Hematopoietic multipotent progenitor cell treated with erythropoietin and hydrocortisone succinate and interleukin-3 and kit ligand, for 15 days (in vitro differentiated cells): ENCODE measurements at regions not wholly inside any gene's neighbourhood (a gene's known extent, or its start where the extent isn't known, plus 50 kb on each side); places are given as distances from the start of the nearest gene placed in this dataset.
A peak's percentile ranks its signal among the peaks of the same experiment; 100 is the strongest.
"Not testable (repeated sequence)": the region's sequence is repeated elsewhere in the genome, so short reads cannot be mapped to it uniquely, and the experiment has no call there.

ENCODE experiments used
- DNase-seq: peaks from one replicate; pipeline ENCODE4 v3.0.0-alpha.2; 2015; ENCODE audit warnings: low spot score

DNA sequence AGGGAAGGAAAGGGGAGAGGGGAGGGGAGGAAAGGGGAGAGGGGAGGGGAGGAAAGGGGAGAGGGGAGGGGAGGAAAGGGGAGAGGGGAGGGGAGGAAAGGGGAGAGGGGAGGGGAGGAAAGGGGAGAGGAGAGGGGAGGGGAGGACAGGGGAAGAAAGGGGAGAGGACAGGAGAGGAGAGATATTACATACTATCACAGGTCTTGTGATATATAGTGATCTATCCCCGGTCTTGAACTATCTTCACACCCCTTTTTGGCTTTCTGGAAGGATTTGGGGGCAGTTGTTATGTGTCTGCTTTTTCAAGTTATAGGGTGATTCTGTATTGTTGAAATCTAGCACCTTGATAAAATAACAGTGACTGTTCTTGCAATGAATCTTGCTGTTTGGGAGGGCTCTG, 92.1 kb upstream of the ID2 start:
- DNase-seq = no peak

DNA sequence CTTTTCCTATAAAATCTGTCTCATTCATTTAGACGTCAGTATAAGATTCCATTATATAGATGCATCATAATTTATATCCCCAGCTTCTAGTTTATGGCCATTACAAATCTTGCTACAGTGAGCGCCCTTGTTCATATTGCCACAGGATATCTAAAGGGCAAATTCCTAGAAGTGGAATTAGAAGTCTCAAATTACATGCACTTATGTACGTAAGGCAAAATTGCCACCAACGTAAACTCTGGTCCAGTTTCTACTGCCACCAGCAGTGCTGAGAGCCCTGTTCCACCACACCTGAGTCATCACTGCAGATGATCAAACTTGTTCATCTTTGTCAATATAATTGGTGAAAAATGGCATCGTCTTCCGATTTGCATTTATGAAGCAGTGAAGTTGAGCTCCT, 90.9 kb upstream of the ID2 start:
- DNase-seq = no peak

DNA sequence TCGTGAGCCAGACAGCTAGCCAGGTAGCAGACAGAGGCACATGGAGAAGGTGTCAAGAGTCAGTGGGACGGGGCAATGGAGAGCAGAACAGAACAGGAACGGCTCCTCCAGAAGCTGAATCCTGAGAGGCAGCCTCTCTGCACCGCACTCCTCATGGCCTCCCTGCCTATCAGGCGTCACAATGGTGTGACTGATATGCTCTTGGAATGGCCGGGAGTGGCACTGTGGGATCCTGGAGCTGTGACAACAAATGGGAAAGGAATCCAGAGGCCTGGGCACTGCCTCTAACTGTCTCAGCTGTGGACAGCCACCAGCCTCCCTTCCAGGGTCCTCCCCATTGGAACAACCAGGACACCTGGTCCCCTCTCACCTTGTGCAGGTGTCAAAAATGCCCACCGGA, 89.1 kb upstream of the ID2 start:
- no peak for DNase-seq

DNA sequence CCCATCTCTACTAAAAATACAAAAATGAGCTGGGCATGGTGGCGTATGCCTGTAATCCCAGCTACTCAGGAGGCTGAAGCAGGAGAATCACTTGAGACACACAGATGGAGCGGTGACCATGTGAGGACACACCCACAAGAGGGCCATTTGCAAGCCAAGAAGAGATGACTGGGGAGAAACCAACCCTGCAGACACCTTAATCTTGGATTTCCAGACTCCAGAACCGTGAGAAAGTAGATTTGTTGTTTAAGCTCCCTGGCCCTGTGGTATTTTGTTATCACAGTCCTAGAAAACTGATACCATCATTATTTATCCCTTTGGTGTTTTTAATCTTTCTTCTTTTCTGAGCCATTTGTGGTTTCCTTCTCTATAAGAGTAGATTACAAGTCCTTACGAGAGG, 88.6 kb upstream of the ID2 start:
- peak; percentile 75 for DNase-seq

DNA sequence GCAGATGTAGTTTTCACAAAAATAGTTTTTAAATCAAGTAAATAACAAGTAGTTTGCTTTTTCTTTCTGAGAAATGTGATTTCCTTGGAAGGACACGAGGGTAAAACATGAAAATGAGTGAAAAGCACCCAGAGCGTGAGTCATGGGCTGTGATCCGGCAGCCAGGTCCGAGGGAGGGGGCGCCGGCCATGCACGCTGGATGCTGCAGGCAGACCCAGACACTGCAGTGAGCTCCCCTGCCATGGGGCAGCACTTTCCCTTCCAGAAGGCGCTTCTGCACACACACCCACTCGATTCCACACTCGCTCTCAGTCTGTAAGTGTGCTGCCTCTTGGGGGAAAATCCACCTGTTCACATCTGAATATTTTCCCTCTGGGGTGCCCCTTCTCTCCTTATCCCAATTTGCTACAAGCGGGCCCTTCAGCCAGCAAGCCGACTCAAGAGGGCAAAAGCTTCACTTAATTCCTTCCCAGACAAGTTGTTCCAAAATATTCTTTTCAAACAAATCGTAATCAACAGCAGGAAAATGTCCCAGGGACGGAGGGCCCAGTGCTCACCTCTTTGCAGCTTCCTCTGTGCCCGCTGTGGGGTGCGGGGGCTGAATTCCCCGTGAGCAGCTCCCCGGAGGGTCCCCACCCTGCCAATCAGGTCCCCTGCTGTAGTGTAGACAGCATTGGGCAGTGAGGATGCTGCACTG, 87.0 kb upstream of the ID2 start:
- DNase-seq = no peak

DNA sequence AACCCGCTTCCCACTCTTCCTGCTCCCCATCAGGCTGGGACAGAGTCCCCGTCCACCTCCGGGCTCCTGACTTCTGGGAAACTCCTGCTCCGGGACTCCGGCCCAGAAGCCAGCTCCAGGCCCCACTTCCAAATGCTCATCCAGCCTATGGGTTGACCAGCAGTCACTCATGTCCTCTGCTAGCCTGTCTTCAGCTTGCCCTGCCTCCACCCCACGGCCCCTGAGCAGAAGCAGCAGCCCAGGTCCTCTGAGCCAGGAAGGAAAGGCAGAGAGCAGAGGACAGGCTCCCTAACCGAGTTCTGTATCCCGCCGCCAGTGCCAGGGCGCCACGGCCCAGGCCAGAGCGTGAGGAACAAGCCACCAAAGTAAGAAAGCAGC, 86.4 kb upstream of the ID2 start:
- no peak for DNase-seq

DNA sequence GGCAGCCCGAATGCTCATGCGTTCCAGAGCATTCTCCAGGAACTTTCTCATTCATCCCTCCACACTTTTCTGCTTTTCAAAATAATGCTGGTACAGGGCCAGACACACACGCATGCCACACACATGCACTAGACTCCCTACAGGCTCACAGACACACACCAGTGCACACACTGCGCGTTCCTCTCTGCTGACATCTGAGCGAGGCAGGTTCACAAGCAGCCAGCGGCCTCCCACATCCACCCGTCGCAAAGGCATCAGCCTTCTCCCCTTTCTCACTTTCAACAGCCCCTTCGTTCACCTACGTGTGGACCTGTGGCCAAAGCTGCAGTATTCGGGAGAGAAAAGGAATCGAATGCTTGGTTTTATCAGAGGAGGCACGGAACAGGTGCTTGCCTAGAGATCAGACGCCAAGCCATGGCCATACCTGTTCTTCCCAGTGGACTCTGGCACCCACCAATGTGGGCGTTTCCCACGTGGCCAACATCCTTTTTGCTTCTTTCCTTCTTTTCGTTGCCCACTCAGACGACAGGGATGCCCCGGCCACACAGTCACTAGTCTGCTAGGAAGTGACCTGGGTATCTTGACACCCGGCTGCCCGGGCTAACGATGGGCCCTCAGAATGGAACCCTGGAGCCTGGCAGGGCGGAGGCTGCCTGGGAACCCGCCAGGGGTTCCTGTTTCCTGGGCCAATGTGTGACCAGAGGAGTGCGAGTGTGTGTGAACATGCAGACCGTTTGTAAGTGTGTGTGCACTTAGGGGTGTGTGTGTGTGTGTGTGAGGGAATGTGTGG, 85.8 kb upstream of the ID2 start:
- DNase-seq = no peak

DNA sequence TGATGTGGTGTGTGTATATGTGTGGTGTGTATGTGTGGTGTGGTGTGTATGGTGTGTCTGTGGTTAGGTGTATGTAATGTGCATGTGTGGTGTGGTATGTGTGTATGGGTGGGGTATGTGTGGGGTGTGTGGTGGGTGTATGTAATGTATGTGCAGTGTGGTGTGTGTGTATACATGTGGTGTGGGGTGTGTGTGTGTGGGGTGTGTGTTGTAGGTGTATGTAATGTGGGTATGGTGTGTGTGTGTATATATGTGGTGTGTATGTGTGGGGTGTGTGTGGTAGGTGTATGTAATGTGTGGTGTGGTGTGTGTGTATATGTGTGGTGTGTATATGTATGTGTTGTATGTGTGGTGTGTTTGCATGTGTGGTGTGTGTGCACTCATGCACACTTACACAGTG, 84.8 kb upstream of the ID2 start:
- no peak for DNase-seq

DNA sequence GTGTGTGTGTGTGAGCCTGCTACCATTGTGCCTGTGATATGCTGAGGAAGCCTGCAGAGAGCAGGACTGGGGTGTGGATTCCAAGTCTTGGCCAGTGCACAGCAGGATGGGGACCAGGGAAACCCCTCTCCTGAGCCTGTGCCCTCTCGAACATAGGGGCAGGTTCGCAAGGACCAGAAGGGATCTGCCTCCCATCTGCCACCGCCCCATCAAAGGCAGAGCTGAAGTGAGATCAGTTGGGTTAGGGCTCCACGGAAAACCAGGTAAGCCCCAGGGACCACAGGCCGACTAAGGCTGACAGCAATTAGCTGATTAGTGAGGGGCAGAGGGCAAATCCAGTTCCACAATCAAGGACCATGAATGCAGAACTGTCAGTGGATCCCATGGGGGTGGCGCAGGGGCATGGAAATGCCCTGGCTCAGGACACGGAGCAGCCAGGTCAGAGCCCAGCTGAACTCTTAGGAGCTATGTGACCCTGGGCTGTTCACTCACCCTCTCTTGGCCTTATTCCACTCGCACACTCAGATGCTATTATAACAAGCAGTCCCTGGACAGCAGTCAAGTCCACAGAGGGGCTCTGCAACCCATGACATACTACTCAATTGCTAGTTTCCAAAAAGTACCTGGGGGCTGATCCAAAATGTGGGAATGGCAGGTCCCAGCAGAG, 84.2 kb upstream of the ID2 start:
- no peak for DNase-seq

DNA sequence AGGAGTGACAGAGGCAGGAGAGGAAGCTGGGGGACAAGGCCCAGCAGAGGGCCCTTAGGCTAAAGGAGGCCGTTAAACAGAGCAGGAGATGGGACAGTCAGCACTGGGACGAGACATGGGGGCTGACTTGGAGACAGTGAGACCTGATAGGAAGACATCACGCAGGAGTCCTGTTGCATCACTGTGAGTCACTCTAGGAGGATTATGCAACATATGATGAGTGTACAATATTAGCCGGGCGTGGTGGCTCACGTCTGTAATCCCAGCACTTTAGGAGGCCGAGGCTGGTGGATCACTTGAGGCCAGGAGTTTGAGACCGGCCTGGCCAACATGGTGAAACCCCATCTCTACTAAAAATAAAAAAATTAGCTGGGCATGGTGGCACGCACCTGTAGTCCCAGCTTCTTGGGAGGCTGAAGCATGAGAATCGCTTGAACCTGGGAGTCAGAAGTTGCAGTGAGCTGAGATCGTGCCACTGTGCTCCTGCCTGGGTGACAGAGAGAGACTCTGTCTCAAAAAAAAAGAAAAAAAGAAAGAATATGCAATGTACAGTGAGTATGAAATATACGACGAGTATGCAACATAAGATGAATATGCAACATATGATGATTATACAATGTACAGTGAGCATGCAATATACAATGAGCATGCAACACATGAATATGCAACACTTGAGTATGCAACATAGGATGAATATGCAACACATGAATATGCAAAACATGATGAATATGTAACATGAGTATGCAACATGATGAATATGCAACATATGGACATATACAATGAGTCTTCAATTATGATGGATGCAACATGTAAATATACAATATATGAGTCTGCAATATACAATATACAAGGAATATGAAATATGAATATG, 83.3 kb upstream of the ID2 start:
- peak; percentile 82 for DNase-seq

DNA sequence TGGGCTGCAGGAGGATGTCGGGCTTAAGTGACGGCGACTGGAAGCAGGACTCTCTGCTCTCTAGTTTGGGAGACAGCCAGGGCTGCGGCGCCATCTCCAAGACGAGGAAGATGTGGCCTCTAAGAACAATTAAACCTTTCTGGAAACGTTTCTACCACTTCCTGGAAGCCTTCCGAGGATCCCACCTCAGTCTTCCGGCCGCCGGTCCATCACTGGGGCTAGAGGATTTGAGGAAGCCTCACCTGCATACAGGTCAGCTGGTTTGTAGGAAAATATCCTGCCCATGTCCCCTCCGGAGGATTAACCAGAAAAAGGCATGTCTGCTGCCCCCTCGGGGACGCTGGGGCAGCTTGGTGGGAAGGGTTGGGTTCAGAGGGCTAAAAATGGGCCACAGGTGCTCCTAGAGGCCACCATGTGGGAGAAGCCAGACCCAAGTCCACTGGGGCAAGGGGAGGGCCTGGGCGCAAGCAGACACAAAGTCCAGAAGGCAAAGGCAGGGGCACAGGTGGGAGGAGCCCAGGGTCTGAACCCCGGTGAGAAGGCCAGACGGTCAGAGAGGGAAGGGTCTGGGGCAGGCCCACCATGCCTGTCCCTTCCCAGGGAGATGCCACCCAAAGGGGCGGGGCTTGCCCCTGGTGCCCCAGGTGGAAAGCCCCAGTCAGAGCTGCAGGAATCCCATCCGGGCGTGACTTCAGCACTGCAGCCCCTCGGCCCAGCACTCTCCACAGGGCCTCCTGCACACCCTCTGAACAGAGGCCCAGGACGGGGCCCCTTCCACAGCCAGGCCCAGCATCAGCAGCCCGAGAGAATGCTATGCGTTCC, 82.2 kb upstream of the ID2 start:
- no peak for DNase-seq

DNA sequence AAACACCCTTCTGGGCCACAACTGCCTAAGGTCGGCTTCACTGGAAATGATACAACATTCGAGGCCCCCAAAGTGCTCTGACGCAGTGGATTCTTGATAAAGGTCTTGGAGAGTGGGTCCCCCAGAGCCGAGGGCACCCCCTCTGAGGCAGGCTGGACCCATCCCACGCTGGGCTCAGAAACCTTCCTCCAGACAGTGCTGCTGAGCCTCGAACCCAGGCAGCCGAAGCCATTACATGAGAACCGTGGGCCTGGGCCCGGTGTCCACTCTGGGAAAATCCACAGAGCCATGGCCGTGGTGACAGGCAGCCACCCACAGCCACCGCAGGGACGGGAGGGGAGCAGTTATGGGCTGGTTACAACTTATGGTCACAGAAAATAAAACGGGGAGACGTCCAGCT, 81.4 kb upstream of the ID2 start:
- DNase-seq = no peak

DNA sequence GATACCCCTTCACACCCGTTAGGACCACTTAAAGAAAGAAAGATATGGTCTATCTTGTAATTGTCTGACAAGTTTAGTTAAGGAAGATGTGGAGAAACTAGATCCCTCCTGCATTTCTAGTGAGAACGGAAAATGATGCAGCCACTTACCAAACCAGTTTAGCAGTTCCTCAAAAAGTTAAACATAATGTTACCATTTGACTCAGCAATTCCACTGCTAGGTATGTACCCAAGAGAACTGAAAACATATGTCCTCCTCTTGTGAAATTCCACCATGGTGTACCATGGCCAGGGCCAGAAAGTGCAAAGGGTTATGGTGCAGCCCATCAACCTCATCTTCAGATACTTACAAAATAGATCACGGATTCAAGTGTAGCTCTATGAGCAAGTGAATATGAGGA, 79.0 kb upstream of the ID2 start:
- DNase-seq = no peak

DNA sequence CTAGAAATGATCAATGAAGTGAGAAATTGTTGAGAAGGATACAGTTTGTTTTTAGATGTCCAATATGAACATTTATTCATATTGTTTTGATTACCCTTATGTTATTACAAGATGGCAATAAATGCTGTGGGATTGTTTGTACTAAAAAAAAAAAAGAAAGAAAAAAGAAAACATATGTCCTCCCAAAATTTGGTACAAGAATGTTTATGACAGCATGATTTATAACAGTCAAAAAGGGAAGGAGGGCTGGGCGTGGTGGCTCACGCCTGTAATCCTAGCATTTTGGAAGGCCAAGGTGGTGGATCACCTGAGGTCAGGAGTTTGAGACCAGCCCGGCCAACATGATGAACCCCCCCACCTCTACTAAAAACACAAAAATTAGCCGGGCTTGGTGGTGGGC, 78.5 kb upstream of the ID2 start:
- not testable (repeated sequence) for DNase-seq

DNA sequence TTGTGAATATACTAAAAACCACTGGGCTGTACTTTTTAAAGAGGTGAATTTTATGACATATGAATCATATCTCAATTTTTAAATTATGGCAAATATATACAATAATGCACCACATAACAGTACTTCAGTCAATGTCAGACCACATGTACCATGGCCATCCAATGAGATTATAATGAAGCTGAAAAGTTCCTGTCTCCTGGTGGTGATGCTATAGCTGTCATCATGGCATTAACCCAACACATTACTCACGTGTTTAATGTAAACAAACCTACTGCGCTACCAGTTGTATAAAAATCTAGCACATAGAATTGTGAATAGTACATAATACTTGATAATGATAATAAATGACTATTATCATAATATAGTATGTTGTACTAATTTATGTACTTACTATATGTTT, 77.6 kb upstream of the ID2 start:
- DNase-seq = no peak

DNA sequence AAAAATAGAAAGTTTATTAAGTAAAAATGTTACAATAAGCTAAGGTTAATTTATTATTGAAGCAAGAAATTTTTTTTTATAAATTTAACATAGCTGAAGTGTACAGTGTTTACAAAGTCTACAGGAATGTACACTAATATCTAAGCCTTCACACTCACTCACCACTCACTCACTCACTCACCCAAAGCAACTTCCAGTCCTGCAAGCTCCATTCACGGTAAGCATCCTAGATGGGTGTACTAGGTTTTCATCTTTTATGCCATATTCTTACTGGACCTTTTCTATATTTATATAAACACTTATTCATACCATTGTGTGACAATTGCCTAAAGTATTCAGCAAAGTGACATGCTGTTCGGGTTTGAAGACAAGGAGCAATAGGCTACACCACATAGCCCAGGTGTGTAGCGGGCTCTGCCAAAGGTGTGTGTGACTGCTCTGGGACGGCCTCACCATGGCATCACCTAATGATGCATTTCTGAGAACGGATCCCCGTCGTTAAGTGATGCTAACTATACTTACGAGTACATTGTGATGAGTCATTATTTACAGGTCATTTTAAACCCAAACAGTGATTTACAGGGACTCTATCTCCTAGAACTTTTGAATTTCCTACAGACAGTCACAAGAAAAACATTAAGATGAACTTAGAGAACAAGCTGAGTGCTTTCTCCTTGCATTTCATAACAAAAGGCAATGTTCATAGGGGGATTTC, 76.3 kb upstream of the ID2 start:
- DNase-seq = no peak

DNA sequence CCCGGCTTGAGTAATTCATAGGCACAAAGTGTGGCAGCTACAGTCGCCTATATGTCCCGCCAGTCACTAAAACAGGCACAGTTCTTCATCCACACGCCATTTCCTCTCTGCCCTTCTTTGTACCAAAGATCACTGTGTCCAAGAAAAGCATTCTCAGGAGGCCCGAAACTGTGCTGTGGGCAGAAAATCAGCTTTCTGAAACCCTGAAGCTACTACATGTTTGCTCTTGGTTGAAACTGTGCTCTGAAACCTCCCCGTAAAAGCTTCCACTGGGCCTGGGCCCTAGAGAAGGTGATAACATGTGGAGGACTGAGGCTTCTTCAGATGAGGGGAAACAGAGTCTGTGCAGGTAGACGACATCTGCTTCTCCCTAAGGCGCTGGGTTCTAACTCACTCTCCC, 75.6 kb upstream of the ID2 start:
- DNase-seq = no peak

DNA sequence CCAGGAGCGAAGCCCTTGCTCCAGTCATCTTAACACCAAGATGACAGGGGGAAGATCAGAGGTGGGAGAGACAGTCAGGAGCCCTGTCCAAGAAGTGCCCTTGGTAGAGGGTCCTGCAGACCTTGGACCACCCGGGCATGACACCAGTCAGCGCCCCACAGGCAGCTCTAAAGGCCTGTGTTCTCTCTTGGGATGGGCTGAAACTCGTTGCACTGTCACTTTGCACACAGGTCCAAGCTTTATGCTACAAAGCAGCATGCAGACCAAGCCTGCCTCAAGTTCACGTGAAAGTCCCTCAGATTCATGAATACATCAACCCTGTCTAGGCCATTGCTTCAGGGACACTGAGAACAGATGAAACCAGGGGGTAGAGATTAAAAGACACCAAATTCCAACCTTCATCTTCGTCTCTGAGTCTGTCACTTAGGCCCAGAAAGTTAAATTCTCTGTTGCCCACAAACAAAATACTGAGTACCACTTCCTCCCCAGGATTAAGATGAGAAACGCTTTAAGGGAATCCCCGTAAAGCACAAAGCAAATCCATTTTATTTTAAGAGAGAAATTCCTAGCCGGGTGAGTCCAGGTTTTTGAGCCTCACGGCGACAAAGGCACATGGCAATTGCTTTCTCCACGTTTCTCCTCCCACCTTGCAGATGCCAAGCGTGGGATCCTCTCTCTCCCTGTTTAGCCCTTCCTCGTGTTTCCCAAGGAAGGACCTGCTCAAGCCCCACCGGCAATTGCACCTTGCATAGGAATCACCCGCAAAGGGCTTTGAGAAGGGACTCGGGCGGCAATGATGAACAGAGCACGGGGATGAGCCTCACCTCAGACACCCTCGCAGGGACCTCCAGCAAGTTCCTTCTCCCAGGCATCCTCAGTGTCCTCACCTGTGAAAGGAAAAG, 75.0 kb upstream of the ID2 start:
- no peak for DNase-seq

DNA sequence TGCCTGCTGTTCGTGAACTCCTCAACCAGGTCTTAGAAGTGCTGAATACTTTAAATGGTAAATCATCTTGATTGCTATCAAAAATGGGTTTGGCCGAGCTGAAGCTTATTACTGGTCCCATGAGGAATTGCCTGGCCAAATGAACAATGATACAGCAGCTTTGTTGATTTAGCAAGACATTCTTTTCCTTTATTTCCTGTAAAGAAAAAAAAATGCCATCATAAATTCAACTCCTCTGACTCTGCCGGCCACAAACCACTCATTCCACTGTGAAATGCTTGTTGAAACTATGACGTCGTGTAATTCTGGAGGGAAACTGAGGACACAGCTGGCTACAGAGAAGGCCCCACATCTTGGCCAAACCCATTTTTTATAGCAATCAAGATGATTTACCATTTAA, 74.2 kb upstream of the ID2 start:
- DNase-seq = no peak

DNA sequence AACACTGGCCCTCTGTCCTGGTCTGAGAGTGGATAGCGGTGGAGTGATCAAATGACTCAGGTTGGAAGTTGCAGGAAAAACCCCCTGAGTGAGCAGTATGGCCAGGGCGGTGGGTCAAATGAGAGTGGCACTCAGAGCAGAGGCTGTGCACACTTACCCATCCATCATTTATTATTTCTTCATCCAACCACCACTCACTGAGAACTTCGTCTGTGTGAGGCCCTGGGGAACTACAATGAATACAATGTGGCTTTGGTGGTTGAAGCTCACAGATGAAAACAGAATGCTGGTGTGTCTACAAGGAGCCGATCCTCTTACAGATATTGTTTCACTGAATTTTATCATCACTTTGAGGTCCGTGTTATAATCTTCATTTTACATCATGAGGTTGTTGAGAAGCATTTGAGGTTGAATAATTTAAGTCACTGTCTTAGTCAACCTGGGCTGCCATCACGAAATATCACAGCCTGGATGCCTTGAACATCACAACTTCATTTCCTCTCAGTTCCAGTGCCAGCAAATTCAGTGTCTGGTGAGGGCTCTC, 73.4 kb upstream of the ID2 start:
- DNase-seq = no peak
